ENCODE measurements at regions not wholly inside any gene's neighbourhood (a gene's known extent, or its start where the extent isn't known, plus 50 kb on each side); places are given as distances from the start of the nearest gene placed in this dataset.
"Not testable (repeated sequence)": the region's sequence is repeated elsewhere in the genome, so short reads cannot be mapped to it uniquely, and the experiment has no call there.

GRCh38 chr2:185265747-185266146 lies 472.9 kb upstream of the FSIP2 start:
- H3K4me3 ChIP-seq (ENCODE audit: low read depth, low read length) = no peak overlapping the region
- DNase-seq (ENCODE audit: low read depth) = no peak
- TF ChIP-seq, protein P1, sequence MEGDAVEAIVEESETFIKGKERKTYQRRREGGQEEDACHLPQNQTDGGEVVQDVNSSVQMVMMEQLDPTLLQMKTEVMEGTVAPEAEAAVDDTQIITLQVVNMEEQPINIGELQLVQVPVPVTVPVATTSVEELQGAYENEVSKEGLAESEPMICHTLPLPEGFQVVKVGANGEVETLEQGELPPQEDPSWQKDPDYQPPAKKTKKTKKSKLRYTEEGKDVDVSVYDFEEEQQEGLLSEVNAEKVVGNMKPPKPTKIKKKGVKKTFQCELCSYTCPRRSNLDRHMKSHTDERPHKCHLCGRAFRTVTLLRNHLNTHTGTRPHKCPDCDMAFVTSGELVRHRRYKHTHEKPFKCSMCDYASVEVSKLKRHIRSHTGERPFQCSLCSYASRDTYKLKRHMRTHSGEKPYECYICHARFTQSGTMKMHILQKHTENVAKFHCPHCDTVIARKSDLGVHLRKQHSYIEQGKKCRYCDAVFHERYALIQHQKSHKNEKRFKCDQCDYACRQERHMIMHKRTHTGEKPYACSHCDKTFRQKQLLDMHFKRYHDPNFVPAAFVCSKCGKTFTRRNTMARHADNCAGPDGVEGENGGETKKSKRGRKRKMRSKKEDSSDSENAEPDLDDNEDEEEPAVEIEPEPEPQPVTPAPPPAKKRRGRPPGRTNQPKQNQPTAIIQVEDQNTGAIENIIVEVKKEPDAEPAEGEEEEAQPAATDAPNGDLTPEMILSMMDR (IDR thresholded peaks at IDR 0.05; ENCODE audit: insufficient read depth, low read depth, low read length) = no peak

GRCh38 chr2:185268651-185269050 lies 470.0 kb upstream of the FSIP2 start:
- H3K4me3 ChIP-seq (ENCODE audit: low read depth, low read length) = no peak overlapping the region
- no peak for DNase-seq (ENCODE audit: low read depth)
- TF ChIP-seq, protein P1 (IDR thresholded peaks at IDR 0.05; ENCODE audit: insufficient read depth, low read depth, low read length) = no peak

- TF ChIP-seq, protein P1 (IDR thresholded peaks at IDR 0.05; ENCODE audit: insufficient read depth, low read depth, low read length) = no peak
- no peak for DNase-seq (ENCODE audit: low read depth)
- H3K4me3 ChIP-seq (ENCODE audit: low read depth, low read length) = no peak overlapping the region
Observed at GRCh38 chr2:185274718-185275484, 463.7 kb upstream of the FSIP2 start.

- DNase-seq (ENCODE audit: low read depth); H3K4me3 ChIP-seq (ENCODE audit: low read depth, low read length): not testable (repeated sequence)
Observed at GRCh38 chr2:185275979-185276378, 462.6 kb upstream of the FSIP2 start.

DNA sequence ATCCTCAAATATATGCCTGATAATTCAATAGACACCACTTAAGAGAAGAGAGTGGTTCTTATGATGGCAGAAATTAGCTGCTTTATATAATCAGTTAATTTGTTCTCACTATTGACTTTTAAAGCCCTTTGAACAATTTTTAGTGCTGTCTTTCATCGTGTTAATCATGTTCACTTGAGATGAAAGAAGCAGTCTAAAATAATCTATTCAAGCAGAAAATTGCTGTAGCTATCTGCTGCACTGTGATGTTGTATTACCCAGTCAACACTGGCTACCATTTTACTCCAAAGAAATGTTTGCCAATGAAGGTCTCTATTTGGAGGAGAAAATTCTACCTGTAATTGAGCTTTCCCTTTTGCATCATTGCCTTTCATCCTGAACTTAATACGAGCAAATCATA lies 459.8 kb upstream of the FSIP2 start:
- TF ChIP-seq, protein P1 (IDR thresholded peaks at IDR 0.05; ENCODE audit: insufficient read depth, low read depth, low read length) = no peak
- no peak for DNase-seq (ENCODE audit: low read depth)
- no peak overlapping the region for H3K4me3 ChIP-seq (ENCODE audit: low read depth, low read length)

DNA sequence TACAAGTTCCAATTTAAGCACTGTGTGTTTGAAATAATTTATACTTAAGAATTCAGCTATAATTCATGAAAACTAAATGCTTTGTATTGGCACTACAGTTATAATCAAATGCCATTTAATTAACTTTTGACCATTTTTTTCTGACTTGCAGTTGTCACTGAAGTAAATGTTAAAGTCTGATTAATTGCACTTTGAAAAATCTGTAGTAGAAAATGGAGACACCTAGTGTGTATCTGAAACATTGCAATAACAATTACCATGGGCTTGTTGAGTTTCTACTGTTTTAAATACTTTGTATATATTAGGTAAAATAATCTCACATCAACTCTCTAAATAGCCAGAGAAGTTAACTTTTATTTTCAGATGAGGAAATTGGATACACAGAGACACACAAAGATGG lies 458.6 kb upstream of the FSIP2 start:
- peak; percentile 10 for DNase-seq (ENCODE audit: low read depth)
- TF ChIP-seq, protein P1 (IDR thresholded peaks at IDR 0.05; ENCODE audit: insufficient read depth, low read depth, low read length) = peak; percentile 31
- H3K4me3 ChIP-seq (ENCODE audit: low read depth, low read length) = no peak overlapping the region

- DNase-seq (ENCODE audit: low read depth) = no peak
- no peak overlapping the region for H3K4me3 ChIP-seq (ENCODE audit: low read depth, low read length)
- TF ChIP-seq, protein P1 (IDR thresholded peaks at IDR 0.05; ENCODE audit: insufficient read depth, low read depth, low read length) = no peak
Observed at GRCh38 chr2:185284696-185285095, 453.9 kb upstream of the FSIP2 start.

- DNase-seq (ENCODE audit: low read depth) = not testable (repeated sequence)
Observed at GRCh38 chr2:185290012-185290411, 448.6 kb upstream of the FSIP2 start.

More at GRCh38 chr2:185290012-185290411, 448.6 kb upstream of the FSIP2 start:
- not testable (repeated sequence) for H3K4me3 ChIP-seq (ENCODE audit: low read depth, low read length)

All from fibroblast of villous mesenchyme (primary cell).